ENCODE measurements at regions not wholly inside any gene's neighbourhood (a gene's known extent, or its start where the extent isn't known, plus 50 kb on each side); places are given as distances from the start of the nearest gene placed in this dataset.

DNA sequence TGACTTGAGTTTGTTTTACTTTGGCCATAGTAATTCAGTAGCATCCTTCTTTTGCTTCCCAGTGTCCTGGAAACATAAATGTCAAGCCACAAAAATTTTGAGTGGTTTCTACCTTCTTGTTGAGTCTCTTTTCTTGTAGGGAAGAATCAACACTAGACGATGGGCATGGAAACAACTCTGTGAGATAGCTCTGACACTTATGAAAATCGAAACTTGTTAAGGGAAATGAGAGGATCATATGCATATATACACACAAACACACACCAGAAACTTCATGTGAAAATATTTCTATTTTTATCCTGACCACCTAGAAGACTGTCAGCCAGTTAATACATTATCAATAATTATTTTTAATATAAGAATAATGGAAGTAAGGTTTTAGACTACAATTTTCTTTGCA, 1247.3 kb upstream of the FLRT2 start:
- TF ChIP-seq CTCF (conservative IDR thresholded peaks at IDR 0.05; ENCODE audit: low read depth in 2 of 2) (no peak), EZH2phosphoT487 (IDR thresholded peaks at IDR 0.05; ENCODE audit: unreplicated experiment) (no peak), EZH2 (IDR thresholded peaks at IDR 0.05; ENCODE audit: low read depth, unreplicated experiment) (no peak), NANOG (IDR thresholded peaks at IDR 0.05; ENCODE audit: borderline replicate concordance) (no peak), POLR2AphosphoS5 (IDR thresholded peaks at IDR 0.05; ENCODE audit: low read depth) (no peak), STAT1 (IDR thresholded peaks at IDR 0.05; ENCODE audit: unreplicated experiment) (no peak), CREB1 (CRISPR knock-in tag; IDR thresholded peaks at IDR 0.05; ENCODE audit: low read depth) (no peak)
- TF ChIP-seq, protein P1, sequence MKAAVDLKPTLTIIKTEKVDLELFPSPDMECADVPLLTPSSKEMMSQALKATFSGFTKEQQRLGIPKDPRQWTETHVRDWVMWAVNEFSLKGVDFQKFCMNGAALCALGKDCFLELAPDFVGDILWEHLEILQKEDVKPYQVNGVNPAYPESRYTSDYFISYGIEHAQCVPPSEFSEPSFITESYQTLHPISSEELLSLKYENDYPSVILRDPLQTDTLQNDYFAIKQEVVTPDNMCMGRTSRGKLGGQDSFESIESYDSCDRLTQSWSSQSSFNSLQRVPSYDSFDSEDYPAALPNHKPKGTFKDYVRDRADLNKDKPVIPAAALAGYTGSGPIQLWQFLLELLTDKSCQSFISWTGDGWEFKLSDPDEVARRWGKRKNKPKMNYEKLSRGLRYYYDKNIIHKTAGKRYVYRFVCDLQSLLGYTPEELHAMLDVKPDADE (IDR thresholded peaks at IDR 0.05), result no peak

Data from GM23338 (cell line).